ENCODE measurements at regions not wholly inside any gene's neighbourhood (a gene's known extent, or its start where the extent isn't known, plus 50 kb on each side); places are given as distances from the start of the nearest gene placed in this dataset.

GRCh38 chrX:9231491-9231890, 197.6 kb upstream of the FAM9B start:
- 0 out of 3 replicates have a peak, but pooled peaks have one; percentile 37 for ATAC-seq (ENCODE audit: insufficient read depth, low read depth)
- Histone ChIP-seq H2AFZ (ENCODE audit: low read depth, low read length) (no peak overlapping the region), H3K27ac (ENCODE audit: low read length) (no peak overlapping the region), H3K27me3 (ENCODE audit: insufficient read depth, low read length, poor library complexity) (no peaks in the 10 kb centered on the region), H3K9me3 (ENCODE audit: insufficient read depth, low read length, severe bottlenecking) (no peaks in the 10 kb centered on the region), H3K4me2 (ENCODE audit: insufficient read depth, low read length) (no peak overlapping the region), H3K79me2 (ENCODE audit: insufficient read depth, low read length) (no peaks in the 10 kb centered on the region), H3K9ac (ENCODE audit: low read depth, low read length) (no peak overlapping the region), H3K4me3 (ENCODE audit: low read depth in 1 of 2, low read length in 2 of 2) (no peak overlapping the region), H4K20me1 (ENCODE audit: insufficient read depth, low read length) (no peaks in the 10 kb centered on the region), H3K4me1 (ENCODE audit: insufficient read depth, low read length) (no peaks in the 10 kb centered on the region), H3K36me3 (ENCODE audit: insufficient read depth, low read length) (no peaks in the 10 kb centered on the region)
- no peak for DNase-seq
- TF ChIP-seq EZH2 (IDR thresholded peaks at IDR 0.05; ENCODE audit: borderline replicate concordance, low read depth, low read length, severe bottlenecking): no peak
- TF ChIP-seq, protein P1, sequence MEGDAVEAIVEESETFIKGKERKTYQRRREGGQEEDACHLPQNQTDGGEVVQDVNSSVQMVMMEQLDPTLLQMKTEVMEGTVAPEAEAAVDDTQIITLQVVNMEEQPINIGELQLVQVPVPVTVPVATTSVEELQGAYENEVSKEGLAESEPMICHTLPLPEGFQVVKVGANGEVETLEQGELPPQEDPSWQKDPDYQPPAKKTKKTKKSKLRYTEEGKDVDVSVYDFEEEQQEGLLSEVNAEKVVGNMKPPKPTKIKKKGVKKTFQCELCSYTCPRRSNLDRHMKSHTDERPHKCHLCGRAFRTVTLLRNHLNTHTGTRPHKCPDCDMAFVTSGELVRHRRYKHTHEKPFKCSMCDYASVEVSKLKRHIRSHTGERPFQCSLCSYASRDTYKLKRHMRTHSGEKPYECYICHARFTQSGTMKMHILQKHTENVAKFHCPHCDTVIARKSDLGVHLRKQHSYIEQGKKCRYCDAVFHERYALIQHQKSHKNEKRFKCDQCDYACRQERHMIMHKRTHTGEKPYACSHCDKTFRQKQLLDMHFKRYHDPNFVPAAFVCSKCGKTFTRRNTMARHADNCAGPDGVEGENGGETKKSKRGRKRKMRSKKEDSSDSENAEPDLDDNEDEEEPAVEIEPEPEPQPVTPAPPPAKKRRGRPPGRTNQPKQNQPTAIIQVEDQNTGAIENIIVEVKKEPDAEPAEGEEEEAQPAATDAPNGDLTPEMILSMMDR (IDR thresholded peaks at IDR 0.05; ENCODE audit: borderline replicate concordance, extremely low read depth, low read length, poor library complexity, severe bottlenecking): no peak

GRCh38 chrX:9233141-9233540, 199.2 kb upstream of the FAM9B start:
- no peaks in the 10 kb centered on the region for H4K20me1 ChIP-seq (ENCODE audit: insufficient read depth, low read length)

DNA sequence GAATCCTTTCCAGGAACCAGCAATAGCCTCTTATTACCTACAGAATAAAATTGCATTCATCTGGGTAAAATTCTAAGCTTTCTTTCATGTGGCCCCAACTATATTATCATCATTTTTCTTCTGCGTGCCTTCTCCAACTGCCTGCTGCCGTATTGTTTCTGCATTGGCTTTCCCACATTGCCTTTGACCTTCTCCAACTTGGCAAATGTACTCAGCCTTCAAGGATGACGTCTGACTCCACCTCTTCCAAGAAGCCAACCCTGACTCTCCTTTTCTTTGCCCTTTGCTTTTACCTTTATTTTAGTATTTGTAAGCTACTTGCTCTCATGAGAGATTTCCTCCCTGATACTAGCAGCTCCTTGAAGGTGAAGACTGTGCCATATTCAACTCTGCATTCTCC, 200.4 kb upstream of the FAM9B start:
- no peak for DNase-seq
- H3K79me2 ChIP-seq (ENCODE audit: insufficient read depth, low read length): no peaks in the 10 kb centered on the region
- no peak overlapping the region for H2AFZ ChIP-seq (ENCODE audit: low read depth, low read length)
- TF ChIP-seq, protein P1 (IDR thresholded peaks at IDR 0.05; ENCODE audit: borderline replicate concordance, extremely low read depth, low read length, poor library complexity, severe bottlenecking): no peak
- no peak for TF ChIP-seq EZH2 (IDR thresholded peaks at IDR 0.05; ENCODE audit: borderline replicate concordance, low read depth, low read length, severe bottlenecking)
- H3K27me3 ChIP-seq (ENCODE audit: insufficient read depth, low read length, poor library complexity): no peaks in the 10 kb centered on the region
- H3K9ac ChIP-seq (ENCODE audit: low read depth, low read length): no peak overlapping the region
- no peak overlapping the region for H3K4me2 ChIP-seq (ENCODE audit: insufficient read depth, low read length)
- no peaks in the 10 kb centered on the region for H3K36me3 ChIP-seq (ENCODE audit: insufficient read depth, low read length)
- no peak overlapping the region for H3K4me3 ChIP-seq (ENCODE audit: low read depth in 1 of 2, low read length in 2 of 2)
- H3K4me1 ChIP-seq (ENCODE audit: insufficient read depth, low read length): no peaks in the 10 kb centered on the region
- no peak for ATAC-seq (ENCODE audit: insufficient read depth, low read depth)
- H3K27ac ChIP-seq (ENCODE audit: low read length): no peak overlapping the region
- no peaks in the 10 kb centered on the region for H4K20me1 ChIP-seq (ENCODE audit: insufficient read depth, low read length)
- no peaks in the 10 kb centered on the region for H3K9me3 ChIP-seq (ENCODE audit: insufficient read depth, low read length, severe bottlenecking)

More at GRCh38 chrX:9233141-9233540, 199.2 kb upstream of the FAM9B start:
- Histone ChIP-seq H2AFZ (ENCODE audit: low read depth, low read length) (no peak overlapping the region), H3K9me3 (ENCODE audit: insufficient read depth, low read length, severe bottlenecking) (no peaks in the 10 kb centered on the region), H3K79me2 (ENCODE audit: insufficient read depth, low read length) (no peaks in the 10 kb centered on the region), H3K4me3 (ENCODE audit: low read depth in 1 of 2, low read length in 2 of 2) (no peak overlapping the region), H3K4me1 (ENCODE audit: insufficient read depth, low read length) (no peaks in the 10 kb centered on the region), H3K27ac (ENCODE audit: low read length) (no peak overlapping the region), H3K36me3 (ENCODE audit: insufficient read depth, low read length) (no peaks in the 10 kb centered on the region), H3K9ac (ENCODE audit: low read depth, low read length) (no peak overlapping the region), H3K27me3 (ENCODE audit: insufficient read depth, low read length, poor library complexity) (no peaks in the 10 kb centered on the region), H3K4me2 (ENCODE audit: insufficient read depth, low read length) (no peak overlapping the region)
- ATAC-seq (ENCODE audit: insufficient read depth, low read depth): no peak
- TF ChIP-seq, protein P1 (IDR thresholded peaks at IDR 0.05; ENCODE audit: borderline replicate concordance, extremely low read depth, low read length, poor library complexity, severe bottlenecking): no peak
- TF ChIP-seq EZH2 (IDR thresholded peaks at IDR 0.05; ENCODE audit: borderline replicate concordance, low read depth, low read length, severe bottlenecking): no peak
- DNase-seq: no peak

DNA sequence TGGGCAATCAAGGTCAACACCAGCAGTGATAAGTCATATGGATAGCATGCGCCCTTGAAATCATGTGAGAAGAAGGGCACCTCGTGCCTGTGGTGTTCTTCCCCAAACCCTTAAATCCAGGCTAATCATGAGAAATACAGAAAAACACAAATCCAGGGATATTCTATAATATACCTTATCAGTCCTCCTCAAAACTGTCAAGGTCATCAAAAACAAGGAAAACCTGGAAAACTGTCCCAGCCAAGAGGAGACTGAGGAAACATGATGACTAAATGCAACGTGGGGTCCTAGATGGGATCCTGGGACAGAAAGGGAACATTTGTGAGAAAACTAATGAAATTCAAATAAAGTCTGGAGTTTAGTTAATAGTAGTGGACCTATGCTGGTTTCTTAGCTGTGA, 201.8 kb upstream of the FAM9B start:
- Histone ChIP-seq H3K4me1 (ENCODE audit: insufficient read depth, low read length) (no peaks in the 10 kb centered on the region), H3K27ac (ENCODE audit: low read length) (no peak overlapping the region), H3K27me3 (ENCODE audit: insufficient read depth, low read length, poor library complexity) (no peaks in the 10 kb centered on the region), H3K4me2 (ENCODE audit: insufficient read depth, low read length) (no peak overlapping the region), H2AFZ (ENCODE audit: low read depth, low read length) (no peak overlapping the region), H3K36me3 (ENCODE audit: insufficient read depth, low read length) (no peaks in the 10 kb centered on the region), H3K9me3 (ENCODE audit: insufficient read depth, low read length, severe bottlenecking) (no peaks in the 10 kb centered on the region), H4K20me1 (ENCODE audit: insufficient read depth, low read length) (no peaks in the 10 kb centered on the region), H3K4me3 (ENCODE audit: low read depth in 1 of 2, low read length in 2 of 2) (no peak overlapping the region), H3K9ac (ENCODE audit: low read depth, low read length) (no peak overlapping the region), H3K79me2 (ENCODE audit: insufficient read depth, low read length) (no peaks in the 10 kb centered on the region)
- DNase-seq (no peak), ATAC-seq (ENCODE audit: insufficient read depth, low read depth) (no peak)
- TF ChIP-seq, protein P1 (IDR thresholded peaks at IDR 0.05; ENCODE audit: borderline replicate concordance, extremely low read depth, low read length, poor library complexity, severe bottlenecking): no peak
- no peak for TF ChIP-seq EZH2 (IDR thresholded peaks at IDR 0.05; ENCODE audit: borderline replicate concordance, low read depth, low read length, severe bottlenecking)
